Uterus (tissue), 3 donors: ENCODE measurements at regions not wholly inside any gene's neighbourhood (a gene's known extent, or its start where the extent isn't known, plus 50 kb on each side); places are given as distances from the start of the nearest gene placed in this dataset.

Experiments
- DNase-seq, 2 donors: peaks; one replicate each; pipeline ENCODE4 v3.0.0-alpha.2; 2019 to 2020
- H3K27ac ChIP-seq, 2 donors: fragments of 200-600 bp; sonication (generic); 1 replicate in 1 of 2; 2 replicates in 1 of 2; pipeline ENCODE4 v1.5.1; 2016 to 2018
- H3K27me3 ChIP-seq, 2 donors: fragments of 200-600 bp; sonication (generic); one replicate each; pipeline ENCODE4 v1.5.1; 2018 to 2019; ENCODE audit warnings: control low read depth in 1 of 2
- H3K36me3 ChIP-seq, 2 donors: fragments of 200-600 bp; sonication (generic); one replicate each; pipeline ENCODE4 v1.5.1; 2019; ENCODE audit warnings: control low read depth in 1 of 2
- H3K4me1 ChIP-seq, 2 donors: fragments of 200-600 bp; sonication (generic); one replicate each; pipeline ENCODE4 v1.5.1; 2018 to 2019; ENCODE audit warnings: control low read depth in 1 of 2
- H3K4me3 ChIP-seq, 2 donors: fragments of 200-600 bp; sonication (generic); 1 replicate in 1 of 2; 2 replicates in 1 of 2; pipeline ENCODE4 v1.5.1; 2018 to 2019; ENCODE audit warnings: mild to moderate bottlenecking in 1 of 2
- H3K9me3 ChIP-seq, 2 donors: fragments of 200-600 bp; sonication (generic); one replicate each; pipeline ENCODE4 v1.5.1; 2019; ENCODE audit warnings: control low read depth in 1 of 2
- POLR2A ChIP-seq, 2 donors: fragments of 450-650 bp; IDR thresholded peaks; one replicate each; pipeline ENCODE4 v1.6.1; 2016; ENCODE audit warnings: antibody characterized with exemption in 2 of 2, mild to moderate bottlenecking in 1 of 2, moderate library complexity in 1 of 2
- intact Hi-C: fragments of 100-400 bp; cut with DNase I; formaldehyde crosslinking; loops from one replicate; pipeline ENCODE4 v1.15.1; 2023; ENCODE audit warnings: low total_unique reads
- TF ChIP-seq, protein P1 (sequence below), 4 experiments: fragments of 200-600 bp in 2 of 4; fragments of 450-650 bp in 2 of 4; sonication (generic) in 2 of 4; IDR thresholded peaks; one replicate each; pipeline ENCODE4 v1.5.1; 2016 to 2019; ENCODE audit warnings: antibody characterized with exemption in 4 of 4, mild to moderate bottlenecking in 2 of 4, moderate library complexity in 1 of 4
- donor health status: DM: yes; HTN: yes; CAD: no.

DNA sequence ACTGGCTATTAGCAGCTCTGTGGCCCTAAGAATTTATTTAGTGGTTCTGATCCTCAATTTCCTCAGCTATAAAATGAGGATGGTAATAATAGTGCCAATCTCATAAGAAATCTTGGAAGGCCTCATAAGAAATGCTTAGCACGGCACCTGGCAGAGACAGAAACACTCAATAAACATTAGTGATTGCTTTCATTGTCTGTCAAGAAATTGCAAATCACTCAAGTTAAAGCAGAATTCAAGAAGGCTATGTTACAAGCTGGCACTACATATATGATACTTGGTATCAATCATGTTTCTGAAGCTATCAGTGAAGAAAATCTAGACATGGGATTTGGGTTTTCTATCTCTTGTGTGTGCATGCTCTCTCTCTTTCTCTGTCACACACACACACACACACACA, 267.7 kb upstream of the KCNIP4 start:
- Histone ChIP-seq H3K4me1 (no peaks in the 10 kb centered on the region), H3K27ac (no peak overlapping the region), H3K9me3 (no peaks in the 10 kb centered on the region), H3K4me3 (no peak overlapping the region), H3K27me3 (no peaks in the 10 kb centered on the region), H3K36me3 (no peaks in the 10 kb centered on the region)
- DNase-seq = no peak
- TF ChIP-seq POLR2A (IDR thresholded peaks at IDR 0.05) = no peak
- TF ChIP-seq, protein P1, sequence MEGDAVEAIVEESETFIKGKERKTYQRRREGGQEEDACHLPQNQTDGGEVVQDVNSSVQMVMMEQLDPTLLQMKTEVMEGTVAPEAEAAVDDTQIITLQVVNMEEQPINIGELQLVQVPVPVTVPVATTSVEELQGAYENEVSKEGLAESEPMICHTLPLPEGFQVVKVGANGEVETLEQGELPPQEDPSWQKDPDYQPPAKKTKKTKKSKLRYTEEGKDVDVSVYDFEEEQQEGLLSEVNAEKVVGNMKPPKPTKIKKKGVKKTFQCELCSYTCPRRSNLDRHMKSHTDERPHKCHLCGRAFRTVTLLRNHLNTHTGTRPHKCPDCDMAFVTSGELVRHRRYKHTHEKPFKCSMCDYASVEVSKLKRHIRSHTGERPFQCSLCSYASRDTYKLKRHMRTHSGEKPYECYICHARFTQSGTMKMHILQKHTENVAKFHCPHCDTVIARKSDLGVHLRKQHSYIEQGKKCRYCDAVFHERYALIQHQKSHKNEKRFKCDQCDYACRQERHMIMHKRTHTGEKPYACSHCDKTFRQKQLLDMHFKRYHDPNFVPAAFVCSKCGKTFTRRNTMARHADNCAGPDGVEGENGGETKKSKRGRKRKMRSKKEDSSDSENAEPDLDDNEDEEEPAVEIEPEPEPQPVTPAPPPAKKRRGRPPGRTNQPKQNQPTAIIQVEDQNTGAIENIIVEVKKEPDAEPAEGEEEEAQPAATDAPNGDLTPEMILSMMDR (IDR thresholded peaks at IDR 0.05) = no peak
- intact Hi-C loops = no loop called here

DNA sequence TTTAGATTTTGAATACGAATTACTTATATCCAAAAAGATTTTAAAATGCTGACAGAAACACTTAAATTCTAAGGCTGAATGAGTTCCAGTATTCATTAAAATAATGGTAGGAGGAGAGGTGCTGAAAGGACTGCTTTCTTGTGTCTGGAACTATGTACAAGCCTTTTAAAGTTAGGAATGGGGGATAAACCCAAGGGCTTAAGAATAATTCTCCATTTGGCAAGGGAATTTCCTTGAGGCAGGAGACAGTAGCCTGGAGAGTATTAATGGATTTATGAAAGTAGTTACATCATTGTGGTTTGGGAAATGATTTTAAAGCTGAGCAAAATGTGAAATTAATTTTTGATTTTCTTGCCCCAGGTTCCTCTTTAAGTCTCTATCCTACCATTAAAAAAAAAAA, 266.5 kb upstream of the KCNIP4 start:
- Histone ChIP-seq H3K4me1 (no peaks in the 10 kb centered on the region), H3K9me3 (no peaks in the 10 kb centered on the region), H3K27me3 (no peaks in the 10 kb centered on the region), H3K27ac (no peak overlapping the region), H3K4me3 (no peak overlapping the region), H3K36me3 (no peaks in the 10 kb centered on the region)
- no peak for DNase-seq
- no peak for TF ChIP-seq POLR2A (IDR thresholded peaks at IDR 0.05)
- TF ChIP-seq, protein P1 (IDR thresholded peaks at IDR 0.05) = no peak
- intact Hi-C loops = no loop called here

- H3K9me3 ChIP-seq = no peaks in the 10 kb centered on the region
- no peak for DNase-seq
- intact Hi-C loops = no loop called here
- no peaks in the 10 kb centered on the region for H3K36me3 ChIP-seq
- no peak overlapping the region for H3K27ac ChIP-seq
- no peaks in the 10 kb centered on the region for H3K27me3 ChIP-seq
- TF ChIP-seq POLR2A (IDR thresholded peaks at IDR 0.05) = no peak
- TF ChIP-seq, protein P1 (IDR thresholded peaks at IDR 0.05) = no peak
- no peak overlapping the region for H3K4me3 ChIP-seq
- H3K4me1 ChIP-seq = no peaks in the 10 kb centered on the region
Observed at GRCh38 chr4:22203711-22204011, 255.1 kb upstream of the KCNIP4 start.

- Histone ChIP-seq H3K27me3 (no peaks in the 10 kb centered on the region), H3K27ac (no peak overlapping the region), H3K36me3 (no peaks in the 10 kb centered on the region), H3K4me1 (no peaks in the 10 kb centered on the region), H3K9me3 (no peaks in the 10 kb centered on the region), H3K4me3 (no peak overlapping the region)
- intact Hi-C loops = no loop called here
- no peak for DNase-seq
- TF ChIP-seq, protein P1 (IDR thresholded peaks at IDR 0.05) = no peak
- no peak for TF ChIP-seq POLR2A (IDR thresholded peaks at IDR 0.05)
Observed at GRCh38 chr4:22202975-22203710, 254.6 kb upstream of the KCNIP4 start.

GRCh38 chr4:22202246-22202974, 253.8 kb upstream of the KCNIP4 start:
- H3K9me3 ChIP-seq = no peaks in the 10 kb centered on the region
- intact Hi-C loops = no loop called here

More at GRCh38 chr4:22202246-22202974, 253.8 kb upstream of the KCNIP4 start:
- Histone ChIP-seq H3K27me3 (no peaks in the 10 kb centered on the region), H3K27ac (no peak overlapping the region), H3K4me3 (no peak overlapping the region), H3K4me1 (no peaks in the 10 kb centered on the region), H3K36me3 (no peaks in the 10 kb centered on the region)
- no peak for TF ChIP-seq POLR2A (IDR thresholded peaks at IDR 0.05)
- TF ChIP-seq, protein P1 (IDR thresholded peaks at IDR 0.05) = no peak
- no peak for DNase-seq
